ENCODE measurements at regions not wholly inside any gene's neighbourhood (a gene's known extent, or its start where the extent isn't known, plus 50 kb on each side); places are given as distances from the start of the nearest gene placed in this dataset.
"Not testable (repeated sequence)": the region's sequence is repeated elsewhere in the genome, so short reads cannot be mapped to it uniquely, and the experiment has no call there.

- H3K4me3 ChIP-seq (ENCODE audit: low read depth, low read length): no peak overlapping the region
- no peak for DNase-seq (ENCODE audit: low read depth)
- TF ChIP-seq CTCF (conservative IDR thresholded peaks at IDR 0.05; ENCODE audit: low read depth, low read length): no peak
Observed at GRCh38 chr6:170037541-170038250, 253.2 kb downstream of the DLL1 start.

- no peak for DNase-seq (ENCODE audit: low read depth)
- no peak overlapping the region for H3K4me3 ChIP-seq (ENCODE audit: low read depth, low read length)
- no peak for TF ChIP-seq CTCF (conservative IDR thresholded peaks at IDR 0.05; ENCODE audit: low read depth, low read length)
Observed at GRCh38 chr6:170036916-170037315, 254.0 kb downstream of the DLL1 start.

DNA sequence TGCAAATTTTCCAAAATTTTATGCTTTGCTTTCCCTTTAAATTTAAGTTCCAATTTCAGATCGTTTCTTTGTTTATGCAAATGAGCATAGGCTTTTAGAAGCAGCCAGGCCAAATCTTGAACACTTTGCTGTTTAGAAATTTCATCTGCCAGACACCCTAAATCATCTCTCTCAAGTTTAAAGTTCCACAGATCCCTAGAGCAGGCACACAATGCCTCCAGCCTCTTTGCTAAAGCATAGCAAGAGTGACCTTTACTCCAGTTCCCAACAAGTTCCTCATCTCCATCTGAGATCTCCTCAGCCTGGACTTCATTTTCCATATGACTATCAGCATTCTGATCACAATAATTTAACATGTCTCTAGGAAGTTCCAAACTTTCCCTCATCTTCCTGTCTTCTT is 254.5 kb downstream of the DLL1 start:
- not testable (repeated sequence) for H3K4me3 ChIP-seq (ENCODE audit: low read depth, low read length); DNase-seq (ENCODE audit: low read depth)

GRCh38 chr6:170035901-170036304 is 255.0 kb downstream of the DLL1 start:
- TF ChIP-seq CTCF (conservative IDR thresholded peaks at IDR 0.05; ENCODE audit: low read depth, low read length): no peak
- no peak for DNase-seq (ENCODE audit: low read depth)
- no peak overlapping the region for H3K4me3 ChIP-seq (ENCODE audit: low read depth, low read length)

GRCh38 chr6:170035044-170035443 is 255.8 kb downstream of the DLL1 start:
- no peak for TF ChIP-seq CTCF (conservative IDR thresholded peaks at IDR 0.05; ENCODE audit: low read depth, low read length)
- H3K4me3 ChIP-seq (ENCODE audit: low read depth, low read length): no peak overlapping the region
- DNase-seq (ENCODE audit: low read depth): no peak

DNA sequence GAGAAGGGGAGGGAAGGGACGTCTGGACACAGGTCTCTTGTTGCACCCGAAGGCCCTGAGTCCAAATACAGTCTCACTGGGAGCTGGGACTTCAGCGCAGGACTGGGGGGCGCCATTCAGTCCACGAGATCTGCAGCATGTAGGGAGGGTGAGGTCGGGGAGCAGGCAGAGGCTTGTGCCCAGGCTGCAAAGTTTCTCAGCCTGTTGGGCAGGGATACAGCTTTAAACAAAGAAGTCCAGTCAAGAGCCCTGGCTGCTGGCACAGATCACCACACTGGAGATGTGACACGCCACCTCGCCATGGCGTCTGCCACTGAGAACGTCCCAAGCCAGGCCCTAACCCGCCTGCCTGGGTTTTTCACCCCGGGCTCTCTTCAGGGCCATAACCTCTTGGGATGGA is 256.6 kb downstream of the DLL1 start:
- DNase-seq (ENCODE audit: low read depth): no peak
- no peak for TF ChIP-seq CTCF (conservative IDR thresholded peaks at IDR 0.05; ENCODE audit: low read depth, low read length)
- H3K4me3 ChIP-seq (ENCODE audit: low read depth, low read length): no peak overlapping the region

GRCh38 chr6:170033666-170034065 is 257.2 kb downstream of the DLL1 start:
- TF ChIP-seq CTCF (conservative IDR thresholded peaks at IDR 0.05; ENCODE audit: low read depth, low read length): no peak
- no peak overlapping the region for H3K4me3 ChIP-seq (ENCODE audit: low read depth, low read length)
- DNase-seq (ENCODE audit: low read depth): no peak
